Right lobe of liver (tissue), 4 donors: ENCODE measurements at regions not wholly inside any gene's neighbourhood (a gene's known extent, or its start where the extent isn't known, plus 50 kb on each side); places are given as distances from the start of the nearest gene placed in this dataset.

ENCODE experiments used
- CTCF ChIP-seq, 4 donors: fragments of 200-600 bp in 3 of 4; fragments of 450-650 bp in 1 of 4; IDR thresholded peaks; one replicate each; pipeline versions ENCODE4 v1.5.1 to v1.8.0; 2016 to 2022; ENCODE audit warnings: antibody characterized with exemption in 4 of 4, mild to moderate bottlenecking in 2 of 4
- POLR2A ChIP-seq: fragments of 450-650 bp; IDR thresholded peaks from one replicate; pipeline ENCODE4 v1.6.1; 2017; ENCODE audit warnings: antibody characterized with exemption, mild to moderate bottlenecking
- donor health status: DM: no; HTN: no; CAD: no.
- donor health status: DM: no; HTN: no; CAD: no.
- donor health status: DM: no; HTN: yes; CAD: no.

- TF ChIP-seq POLR2A (no peak), CTCF (IDR thresholded peaks at IDR 0.05) (no peak)
These were observed 65.2 kb upstream of the PIM1 start for GRCh38 chr6:37104824-37105147.
